ENCODE measurements at regions not wholly inside any gene's neighbourhood (a gene's known extent, or its start where the extent isn't known, plus 50 kb on each side); places are given as distances from the start of the nearest gene placed in this dataset.

- TF ChIP-seq CTCF (IDR thresholded peaks at IDR 0.05), result no peak
- TF ChIP-seq POLR2A (IDR thresholded peaks at IDR 0.05), result no peak
Measured at GRCh38 chr14:86943391-86944365, 1049.3 kb downstream of the GALC start.

Measured in body of pancreas (tissue), 4 donors.